GM19035 (cell line): ENCODE measurements at regions not wholly inside any gene's neighbourhood (a gene's known extent, or its start where the extent isn't known, plus 50 kb on each side); places are given as distances from the start of the nearest gene placed in this dataset.
"Not testable (repeated sequence)": the region's sequence is repeated elsewhere in the genome, so short reads cannot be mapped to it uniquely, and the experiment has no call there.

Source experiments
- ATAC-seq: cut with Tn5 transposase; IDR thresholded peaks from one replicate; pipeline ENCODE4 v1.9.1; 2021; ENCODE audit not compliant: unreplicated experiment

GRCh38 chr6:113701552-113702254 lies 155.4 kb upstream of the MARCKS start:
- no peak for ATAC-seq

GRCh38 chr6:113707194-113707593 lies 150.0 kb upstream of the MARCKS start:
- ATAC-seq, result no peak

DNA sequence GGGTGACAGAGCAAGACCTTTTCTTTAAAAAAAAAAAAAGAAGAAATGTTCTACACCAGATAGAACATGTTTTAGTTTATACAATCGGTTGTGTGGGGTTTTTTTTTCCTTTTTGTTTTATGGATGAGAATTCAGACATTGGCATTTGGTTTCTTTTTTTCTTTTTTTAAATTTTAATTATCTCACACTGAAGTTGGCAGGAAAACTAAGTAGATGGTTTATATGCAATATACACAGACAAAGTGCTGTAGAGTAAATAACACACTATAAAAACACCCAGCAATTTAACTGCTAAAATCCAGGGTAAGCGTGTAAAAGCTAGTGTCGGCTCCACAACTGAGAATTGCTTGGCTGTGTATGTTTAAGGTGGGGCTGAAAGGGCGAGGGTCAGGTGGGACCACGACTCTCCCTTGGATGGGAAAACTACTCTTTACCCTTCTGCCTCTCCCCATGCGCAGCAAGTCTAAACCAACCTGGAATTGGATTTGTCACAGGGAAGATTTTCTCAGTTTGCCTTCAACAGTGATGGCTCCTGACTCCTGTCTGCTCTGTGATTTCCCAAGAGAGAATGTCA lies 147.1 kb upstream of the MARCKS start:
- no peak for ATAC-seq

DNA sequence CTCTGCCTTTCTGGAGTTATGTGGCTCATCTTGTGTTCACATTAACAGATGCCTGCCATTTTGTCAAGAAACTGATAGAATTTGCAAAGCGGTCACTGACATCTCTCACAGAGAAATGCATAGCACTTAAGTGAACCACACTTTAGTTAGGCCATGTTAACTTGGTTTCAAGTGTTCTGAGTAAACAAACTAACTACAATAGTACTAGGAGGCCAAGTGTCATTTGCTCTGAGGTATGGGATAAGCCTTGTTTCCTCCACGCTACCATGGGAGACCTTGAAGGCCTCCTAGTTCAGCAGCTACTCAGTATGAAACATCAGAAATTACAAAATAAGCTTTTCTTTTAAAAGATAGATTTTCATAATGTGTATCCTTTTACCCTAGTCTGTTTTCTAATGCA lies 143.5 kb upstream of the MARCKS start:
- no peak for ATAC-seq

DNA sequence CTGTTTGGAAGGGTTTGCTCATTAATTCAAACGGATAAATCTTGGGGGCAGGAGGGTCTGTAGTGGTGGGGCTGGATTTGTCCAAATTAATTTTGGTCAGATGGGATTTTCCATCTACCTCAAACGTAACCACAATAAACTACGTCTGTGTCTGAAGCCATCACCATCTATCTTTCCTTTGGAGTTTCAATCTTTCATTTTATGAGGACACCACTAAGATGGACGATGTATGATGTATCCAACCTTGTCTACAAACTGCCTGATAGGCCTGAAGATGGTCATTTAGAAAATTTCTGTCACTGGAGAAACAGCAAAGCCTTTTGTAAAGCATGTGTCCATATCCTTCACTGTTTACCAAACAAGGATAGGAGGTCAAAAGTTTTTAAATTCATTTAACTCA lies 138.6 kb upstream of the MARCKS start:
- no peak for ATAC-seq

- ATAC-seq, result no peak
Measured at GRCh38 chr6:113719064-113719463, 138.1 kb upstream of the MARCKS start.

- ATAC-seq, result no peak
Measured at GRCh38 chr6:113719545-113719944, 137.6 kb upstream of the MARCKS start.

- ATAC-seq, result no peak
Measured at GRCh38 chr6:113723182-113723581, 134.0 kb upstream of the MARCKS start.

DNA sequence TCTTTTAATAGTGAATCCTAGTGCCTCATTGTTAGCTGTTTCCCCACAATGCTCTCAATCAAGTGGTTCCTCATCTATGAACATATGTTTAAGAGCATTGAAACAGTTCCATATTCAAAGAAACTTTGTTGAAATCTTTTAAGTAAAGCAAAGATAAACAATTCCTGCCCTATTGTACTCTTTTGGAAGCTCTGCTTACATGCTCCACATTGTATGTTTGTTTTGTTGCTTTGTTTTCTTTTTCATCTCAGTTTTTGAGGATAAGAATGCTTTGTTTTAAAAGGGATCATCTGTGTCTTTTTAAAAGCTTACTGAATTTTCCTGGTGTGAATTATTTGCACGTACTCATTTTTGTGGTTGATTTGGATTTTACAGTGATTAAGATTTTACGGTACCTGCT lies 132.2 kb upstream of the MARCKS start:
- not testable (repeated sequence) for ATAC-seq

DNA sequence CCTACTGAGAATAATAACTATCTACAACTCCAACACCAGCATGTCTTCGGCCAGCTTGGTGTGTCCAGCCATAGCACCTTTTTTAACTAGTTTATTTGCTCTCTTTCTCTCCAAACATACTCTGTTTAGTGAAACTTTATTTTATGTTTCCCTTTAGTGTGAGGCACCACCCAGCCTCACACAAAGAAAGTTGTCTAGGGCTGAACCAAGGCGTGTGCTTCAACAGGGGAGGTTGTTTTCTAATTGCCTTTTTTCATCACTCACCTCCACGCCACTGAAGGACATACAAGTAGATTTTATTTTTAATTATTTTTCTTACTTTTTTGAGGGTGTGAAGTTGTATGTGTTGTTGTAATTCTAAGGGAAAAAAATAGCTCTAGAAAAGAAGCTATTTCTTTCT lies 125.6 kb upstream of the MARCKS start:
- no peak for ATAC-seq

DNA sequence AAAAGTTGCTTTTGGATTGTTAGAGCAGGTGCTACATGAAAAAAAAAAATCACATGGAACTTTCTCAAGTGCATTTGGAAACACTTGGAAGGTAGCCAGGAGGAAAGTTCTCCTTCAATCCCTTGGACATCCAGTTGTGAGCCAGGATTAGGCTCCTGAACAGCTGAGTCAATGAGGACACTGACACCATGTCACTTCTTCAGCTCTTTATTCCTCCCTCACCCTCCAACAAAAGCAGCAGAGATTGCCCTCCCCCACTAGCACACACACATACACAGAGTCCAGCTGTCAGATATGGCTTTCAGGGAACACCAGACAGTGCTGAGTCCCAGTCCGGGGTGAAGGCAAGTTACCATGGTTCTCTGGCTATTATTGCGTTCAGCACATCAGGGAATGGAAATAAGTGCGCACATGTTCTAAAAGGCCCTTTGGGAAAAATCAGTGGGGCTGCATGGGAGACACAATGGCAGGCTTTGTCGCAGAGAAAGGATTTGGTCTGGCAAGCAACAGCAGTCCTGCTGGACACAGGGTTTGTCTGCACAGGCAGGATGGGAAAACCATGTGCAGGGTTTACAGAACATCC lies 124.7 kb upstream of the MARCKS start:
- no peak for ATAC-seq

DNA sequence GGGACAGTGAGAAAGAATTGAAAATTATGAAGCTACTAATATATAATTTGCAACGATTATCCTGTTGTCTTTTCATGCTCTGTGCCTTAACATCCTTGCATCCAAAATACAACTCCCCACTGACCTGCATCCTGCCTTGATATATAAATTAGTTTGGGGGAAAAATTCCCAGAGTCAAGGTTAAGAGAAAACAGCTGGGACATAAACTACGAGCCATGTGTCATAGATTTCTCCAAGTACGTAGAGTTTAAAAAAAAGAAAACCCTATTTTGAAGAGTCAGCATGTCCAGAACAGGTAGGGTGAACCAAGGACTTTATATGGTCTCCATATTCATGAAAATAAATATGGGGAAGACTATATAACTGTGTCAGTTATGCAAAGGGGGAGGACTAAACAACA lies 123.8 kb upstream of the MARCKS start:
- ATAC-seq, result no peak

GRCh38 chr6:113734982-113735381 lies 122.2 kb upstream of the MARCKS start:
- ATAC-seq, result no peak

DNA sequence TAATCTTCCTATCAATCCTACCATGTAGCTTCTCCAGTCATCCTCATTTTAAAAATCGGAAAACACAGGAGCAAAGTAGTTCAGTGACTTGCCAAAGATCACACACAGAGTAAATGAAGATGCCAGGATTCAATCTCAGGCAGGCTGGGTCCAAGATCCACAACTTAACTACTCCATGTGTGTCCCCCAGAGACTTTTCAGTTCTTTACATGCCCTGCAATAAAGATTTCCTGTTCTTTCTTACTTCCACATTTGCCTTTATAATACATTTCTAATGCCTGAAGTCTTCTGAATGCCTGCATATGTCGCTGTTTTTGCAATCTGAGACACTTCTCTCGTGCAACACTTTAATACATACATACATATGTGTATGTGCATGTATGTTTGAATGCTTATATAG lies 121.7 kb upstream of the MARCKS start:
- ATAC-seq, result no peak

- ATAC-seq, result no peak
Measured at GRCh38 chr6:113736978-113737377, 120.2 kb upstream of the MARCKS start.

- no peak for ATAC-seq
Measured at GRCh38 chr6:113739041-113739655, 118.0 kb upstream of the MARCKS start.

DNA sequence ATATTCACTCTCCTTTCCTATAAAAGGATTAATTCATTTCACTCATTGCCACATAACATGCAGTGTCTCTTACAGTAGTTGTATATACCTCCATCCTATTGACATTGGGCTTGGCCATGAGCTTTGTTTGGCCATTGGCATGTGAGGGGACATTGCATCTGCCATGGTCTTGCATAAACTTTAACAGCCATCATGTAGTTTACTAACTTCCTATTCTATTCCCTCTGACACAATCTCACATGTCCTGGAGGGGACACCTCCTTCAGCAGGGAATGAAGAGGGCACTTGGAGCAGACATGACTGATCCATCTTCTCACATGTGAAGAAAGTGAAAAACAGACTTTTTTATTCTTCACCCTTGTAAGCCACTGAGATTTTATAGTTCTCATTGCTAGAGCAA lies 115.5 kb upstream of the MARCKS start:
- ATAC-seq, result no peak

DNA sequence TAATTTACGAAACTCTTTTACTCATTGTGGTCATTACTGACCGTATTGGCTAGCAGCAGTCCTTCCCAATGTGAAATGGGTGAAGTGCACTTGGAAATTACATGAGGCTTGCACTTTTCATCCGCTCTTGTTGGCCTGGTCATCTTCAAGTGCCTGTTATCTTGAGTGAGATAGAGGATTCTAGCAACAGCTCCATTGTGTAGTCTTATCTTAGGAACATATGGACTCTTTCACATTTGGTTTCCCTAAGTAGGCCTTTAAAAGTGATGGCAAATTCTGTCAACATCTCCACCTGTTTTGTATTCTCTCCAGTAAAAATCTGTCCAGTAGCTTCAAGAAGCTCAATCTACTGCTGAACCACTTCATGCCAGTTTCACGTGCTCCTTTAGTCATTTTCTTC lies 114.8 kb upstream of the MARCKS start:
- no peak for ATAC-seq

GRCh38 chr6:113744861-113745260 lies 112.3 kb upstream of the MARCKS start:
- ATAC-seq, result no peak

DNA sequence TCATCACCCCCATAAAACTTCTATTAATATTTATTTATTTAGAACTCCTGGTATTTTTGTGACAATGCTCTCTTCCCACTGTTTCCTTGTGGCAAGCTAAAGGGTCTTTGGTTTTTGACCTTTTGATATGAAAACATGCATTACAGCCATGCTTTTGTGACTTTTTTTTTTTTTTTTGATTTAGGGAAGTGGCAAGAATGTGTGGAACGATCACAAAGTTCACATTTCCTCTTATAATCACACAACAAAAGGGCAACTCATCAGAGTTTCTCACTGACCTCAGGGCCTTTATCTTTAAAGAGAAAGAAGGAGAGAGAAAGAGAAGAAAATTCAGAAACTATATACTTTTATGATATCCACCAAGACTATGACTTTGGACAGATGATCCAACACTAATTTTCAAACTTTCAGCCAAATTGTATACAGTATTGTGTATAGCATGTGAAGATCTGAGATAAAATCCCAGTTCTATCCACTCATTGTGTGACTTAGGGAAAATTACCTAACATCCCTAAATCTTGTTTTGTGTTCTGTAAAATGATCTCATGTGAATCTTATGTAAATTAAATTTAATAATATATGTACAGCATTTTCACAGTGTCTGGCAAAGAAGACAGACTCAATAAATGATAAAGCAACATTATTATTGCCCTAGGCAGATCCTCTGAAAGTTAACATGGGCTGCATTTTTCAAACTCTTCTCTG lies 106.8 kb upstream of the MARCKS start:
- no peak for ATAC-seq

DNA sequence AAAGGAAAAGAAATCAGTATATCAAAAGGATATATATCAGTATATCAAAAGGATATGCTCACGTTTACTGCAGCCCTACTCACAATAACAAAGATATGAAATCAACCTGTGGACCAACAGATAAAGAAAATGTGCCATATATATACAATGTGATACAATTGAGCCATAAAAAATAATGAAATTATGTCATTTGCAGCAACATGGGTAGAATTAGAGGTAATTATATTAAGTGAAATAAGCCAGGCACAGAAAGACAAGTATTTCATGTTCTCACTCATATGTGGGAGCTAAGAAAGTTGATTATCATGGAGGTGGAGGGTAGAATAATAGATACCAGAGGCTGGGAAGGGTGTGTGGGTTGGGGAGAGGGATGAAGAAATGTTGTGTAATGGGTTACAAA lies 102.9 kb upstream of the MARCKS start:
- no peak for ATAC-seq
